ENCODE measurements at regions not wholly inside any gene's neighbourhood (a gene's known extent, or its start where the extent isn't known, plus 50 kb on each side); places are given as distances from the start of the nearest gene placed in this dataset.

- no peak for TF ChIP-seq Cebpa-rat (IDR thresholded peaks at IDR 0.05)
- no peaks in the 10 kb centered on the region for H3K27me3 ChIP-seq
- no peak overlapping the region for H3K4me2 ChIP-seq
- H3K4me3 ChIP-seq = no peak overlapping the region
- no peaks in the 10 kb centered on the region for H3K4me1 ChIP-seq
- H3K9ac ChIP-seq = no peak overlapping the region
- H3K9me3 ChIP-seq = no peaks in the 10 kb centered on the region
- no peaks in the 10 kb centered on the region for H3K36me3 ChIP-seq
- H3K27ac ChIP-seq = no peak overlapping the region
- no peaks in the 10 kb centered on the region for H4K20me1 ChIP-seq
These were observed 135.6 kb upstream of the ZNF236 start for GRCh38 chr18:76686737-76687231.

GRCh38 chr18:76685860-76686259 lies 136.5 kb upstream of the ZNF236 start:
- no peak overlapping the region for H3K9ac ChIP-seq
- no peak overlapping the region for H3K4me3 ChIP-seq
- no peak for TF ChIP-seq Cebpa-rat (IDR thresholded peaks at IDR 0.05)

GRCh38 chr18:76685402-76685801 lies 137.0 kb upstream of the ZNF236 start:
- no peak overlapping the region for H3K9ac ChIP-seq
- no peak for TF ChIP-seq Cebpa-rat (IDR thresholded peaks at IDR 0.05)
- no peaks in the 10 kb centered on the region for H4K20me1 ChIP-seq
- H3K36me3 ChIP-seq = no peaks in the 10 kb centered on the region
- H3K27ac ChIP-seq = no peak overlapping the region
- no peaks in the 10 kb centered on the region for H3K27me3 ChIP-seq
- H3K4me2 ChIP-seq = no peak overlapping the region
- no peak overlapping the region for H3K4me3 ChIP-seq
- no peaks in the 10 kb centered on the region for H3K4me1 ChIP-seq
- H3K9me3 ChIP-seq = no peaks in the 10 kb centered on the region

More at GRCh38 chr18:76685860-76686259, 136.5 kb upstream of the ZNF236 start:
- no peaks in the 10 kb centered on the region for H3K4me1 ChIP-seq
- no peaks in the 10 kb centered on the region for H3K27me3 ChIP-seq
- no peak overlapping the region for H3K27ac ChIP-seq
- H4K20me1 ChIP-seq = no peaks in the 10 kb centered on the region
- no peaks in the 10 kb centered on the region for H3K9me3 ChIP-seq
- H3K4me2 ChIP-seq = no peak overlapping the region
- H3K36me3 ChIP-seq = no peaks in the 10 kb centered on the region

- Histone ChIP-seq H3K27ac (no peak overlapping the region), H3K4me3 (no peak overlapping the region), H4K20me1 (no peaks in the 10 kb centered on the region), H3K9ac (no peak overlapping the region), H3K9me3 (no peaks in the 10 kb centered on the region), H3K4me1 (no peaks in the 10 kb centered on the region), H3K27me3 (no peaks in the 10 kb centered on the region), H3K36me3 (no peaks in the 10 kb centered on the region), H3K4me2 (no peak overlapping the region)
- TF ChIP-seq Cebpa-rat (IDR thresholded peaks at IDR 0.05) = no peak
These were observed 138.1 kb upstream of the ZNF236 start for GRCh38 chr18:76684265-76684664.

- no peak overlapping the region for H3K4me3 ChIP-seq
- H3K9ac ChIP-seq = no peak overlapping the region
- H3K36me3 ChIP-seq = no peaks in the 10 kb centered on the region
- H4K20me1 ChIP-seq = no peaks in the 10 kb centered on the region
- H3K9me3 ChIP-seq = no peaks in the 10 kb centered on the region
- no peak overlapping the region for H3K27ac ChIP-seq
- no peaks in the 10 kb centered on the region for H3K27me3 ChIP-seq
- TF ChIP-seq Cebpa-rat (IDR thresholded peaks at IDR 0.05) = no peak
- H3K4me1 ChIP-seq = no peaks in the 10 kb centered on the region
- no peak overlapping the region for H3K4me2 ChIP-seq
These were observed 142.4 kb upstream of the ZNF236 start for GRCh38 chr18:76679945-76680344.

GRCh38 chr18:76679259-76679658 lies 143.1 kb upstream of the ZNF236 start:
- TF ChIP-seq Cebpa-rat (IDR thresholded peaks at IDR 0.05) = no peak
- Histone ChIP-seq H3K9ac (no peak overlapping the region), H3K27me3 (no peaks in the 10 kb centered on the region), H3K4me2 (no peak overlapping the region), H3K36me3 (no peaks in the 10 kb centered on the region), H3K9me3 (no peaks in the 10 kb centered on the region), H3K27ac (no peak overlapping the region), H4K20me1 (no peaks in the 10 kb centered on the region), H3K4me3 (no peak overlapping the region), H3K4me1 (no peaks in the 10 kb centered on the region)

- Histone ChIP-seq H3K4me2 (no peak overlapping the region), H4K20me1 (no peaks in the 10 kb centered on the region), H3K9ac (no peak overlapping the region), H3K27me3 (no peaks in the 10 kb centered on the region), H3K9me3 (no peaks in the 10 kb centered on the region), H3K27ac (no peak overlapping the region), H3K4me1 (no peaks in the 10 kb centered on the region), H3K36me3 (no peaks in the 10 kb centered on the region), H3K4me3 (no peak overlapping the region)
- no peak for TF ChIP-seq Cebpa-rat (IDR thresholded peaks at IDR 0.05)
These were observed 144.1 kb upstream of the ZNF236 start for GRCh38 chr18:76678248-76678647.

GRCh38 chr18:76674596-76674995 lies 147.8 kb upstream of the ZNF236 start:
- Histone ChIP-seq H3K4me1 (no peaks in the 10 kb centered on the region), H4K20me1 (no peaks in the 10 kb centered on the region), H3K4me3 (no peak overlapping the region), H3K27ac (no peak overlapping the region), H3K27me3 (no peaks in the 10 kb centered on the region), H3K9ac (no peak overlapping the region), H3K9me3 (no peaks in the 10 kb centered on the region), H3K36me3 (no peaks in the 10 kb centered on the region), H3K4me2 (no peak overlapping the region)
- no peak for TF ChIP-seq Cebpa-rat (IDR thresholded peaks at IDR 0.05)

- no peaks in the 10 kb centered on the region for H3K27me3 ChIP-seq
- no peaks in the 10 kb centered on the region for H3K36me3 ChIP-seq
- H3K9me3 ChIP-seq = no peaks in the 10 kb centered on the region
- TF ChIP-seq Cebpa-rat (IDR thresholded peaks at IDR 0.05) = no peak
- no peaks in the 10 kb centered on the region for H4K20me1 ChIP-seq
- no peak overlapping the region for H3K27ac ChIP-seq
- no peaks in the 10 kb centered on the region for H3K4me1 ChIP-seq
- H3K9ac ChIP-seq = no peak overlapping the region
- H3K4me2 ChIP-seq = no peak overlapping the region
- no peak overlapping the region for H3K4me3 ChIP-seq
These were observed 148.8 kb upstream of the ZNF236 start for GRCh38 chr18:76673281-76674185.

GRCh38 chr18:76672627-76673026 lies 149.7 kb upstream of the ZNF236 start:
- Histone ChIP-seq H3K9ac (no peak overlapping the region), H4K20me1 (no peaks in the 10 kb centered on the region), H3K27me3 (no peaks in the 10 kb centered on the region), H3K4me1 (no peaks in the 10 kb centered on the region), H3K4me2 (no peak overlapping the region), H3K36me3 (no peaks in the 10 kb centered on the region), H3K27ac (no peak overlapping the region), H3K4me3 (no peak overlapping the region), H3K9me3 (no peaks in the 10 kb centered on the region)
- no peak for TF ChIP-seq Cebpa-rat (IDR thresholded peaks at IDR 0.05)
